H9 (cell line): ENCODE measurements at regions not wholly inside any gene's neighbourhood (a gene's known extent, or its start where the extent isn't known, plus 50 kb on each side); places are given as distances from the start of the nearest gene placed in this dataset.

Experiments
- DNase-seq: peaks from one replicate; pipeline ENCODE4 v3.0.0-alpha.2; 2017
- H2AFZ ChIP-seq: one replicate; pipeline ENCODE4 v1.6.1; 2013; ENCODE audit warnings: mild to moderate bottlenecking, low read length, control low read depth, moderate library complexity
- H2AK5ac ChIP-seq: 2 replicates; pipeline ENCODE4 v1.6.1; 2013; ENCODE audit warnings: low read length, control low read depth, mixed read lengths; ENCODE audit not compliant: insufficient read length
- H2BK120ac ChIP-seq: one replicate; pipeline ENCODE4 v1.6.1; 2013; ENCODE audit warnings: low read depth, mild to moderate bottlenecking, low read length, control low read depth, inconsistent platforms; ENCODE audit not compliant: poor library complexity, severe bottlenecking
- H2BK12ac ChIP-seq: 2 replicates; pipeline ENCODE4 v1.6.1; 2013; ENCODE audit warnings: low read length, control low read depth, mixed read lengths, low read depth; ENCODE audit not compliant: insufficient read length
- H2BK15ac ChIP-seq: 2 replicates; pipeline ENCODE4 v1.6.1; 2013; ENCODE audit warnings: low read depth, low read length, control low read depth
- H2BK20ac ChIP-seq: one replicate; pipeline ENCODE4 v1.6.1; 2013; ENCODE audit warnings: low read depth, mild to moderate bottlenecking, low read length, control low read depth, inconsistent platforms; ENCODE audit not compliant: poor library complexity, severe bottlenecking
- H2BK5ac ChIP-seq: 2 replicates; pipeline ENCODE4 v1.6.1; 2013; ENCODE audit warnings: low read length, control low read depth, mixed read lengths; ENCODE audit not compliant: insufficient read length
- H3K14ac ChIP-seq: 2 replicates; pipeline ENCODE4 v1.6.1; 2013; ENCODE audit warnings: low read length, control low read depth; ENCODE audit not compliant: insufficient read depth
- H3K18ac ChIP-seq: 2 replicates; pipeline ENCODE4 v1.6.1; 2013; ENCODE audit warnings: low read depth, mild to moderate bottlenecking, mixed read lengths, low read length, control low read depth; ENCODE audit not compliant: insufficient read length
- H3K23ac ChIP-seq: 2 replicates; pipeline ENCODE4 v1.6.1; 2013; ENCODE audit warnings: low read length, control low read depth, mixed read lengths, low read depth; ENCODE audit not compliant: insufficient read length
- H3K23me2 ChIP-seq: 2 replicates; pipeline ENCODE4 v1.6.1; 2013; ENCODE audit warnings: low read depth, mild to moderate bottlenecking, mixed read lengths, low read length, control low read depth; ENCODE audit not compliant: insufficient read length, poor library complexity, severe bottlenecking
- H3K27ac ChIP-seq: 2 replicates; pipeline ENCODE4 v1.5.1; 2013; ENCODE audit warnings: low read length, control low read depth, mixed read lengths, low read depth; ENCODE audit not compliant: insufficient read length
- H3K27me3 ChIP-seq: 2 replicates; pipeline ENCODE4 v1.6.1; 2013; ENCODE audit warnings: low read length, control low read depth, inconsistent platforms; ENCODE audit not compliant: insufficient read depth
- H3K4ac ChIP-seq: 2 replicates; pipeline ENCODE4 v1.6.1; 2013; ENCODE audit warnings: low read depth, mild to moderate bottlenecking, control low read depth, inconsistent platforms, low read length, moderate library complexity
- H3K4me1 ChIP-seq: 2 replicates; pipeline ENCODE4 v1.6.1; 2013; ENCODE audit warnings: low read length, control low read depth, inconsistent platforms; ENCODE audit not compliant: insufficient read depth
- H3K4me2 ChIP-seq: 2 replicates; pipeline ENCODE4 v1.6.1; 2013; ENCODE audit warnings: low read length, control low read depth, mixed read lengths; ENCODE audit not compliant: insufficient read length, insufficient read depth
- H3K56ac ChIP-seq: 2 replicates; pipeline ENCODE4 v1.6.1; 2013; ENCODE audit warnings: low read depth, mild to moderate bottlenecking, mixed read lengths, low read length, control low read depth; ENCODE audit not compliant: insufficient read length
- H3K79me1 ChIP-seq: 2 replicates; pipeline ENCODE4 v1.6.1; 2013; ENCODE audit warnings: low read depth, mild to moderate bottlenecking, moderate library complexity, low read length, control low read depth, inconsistent platforms; ENCODE audit not compliant: insufficient read depth, poor library complexity, severe bottlenecking
- H3K79me2 ChIP-seq: 2 replicates; pipeline ENCODE4 v1.6.1; 2013; ENCODE audit warnings: low read length, control low read depth, inconsistent platforms; ENCODE audit not compliant: insufficient read depth
- H3K9ac ChIP-seq: 2 replicates; pipeline ENCODE4 v1.6.1; 2013; ENCODE audit warnings: low read length, control low read depth, mixed read lengths; ENCODE audit not compliant: insufficient read length; ENCODE audit errors: extremely low read depth
- H3K9me3 ChIP-seq: one replicate; pipeline ENCODE4 v1.6.1; 2013; ENCODE audit warnings: low read depth, low read length, inconsistent platforms; ENCODE audit not compliant: control insufficient read depth
- H3T11ph ChIP-seq: one replicate; pipeline ENCODE4 v1.6.1; 2013; ENCODE audit warnings: mild to moderate bottlenecking, low read length, control low read depth, inconsistent platforms
- H4K20me1 ChIP-seq: one replicate; pipeline ENCODE4 v1.6.1; 2013; ENCODE audit not compliant: control insufficient read depth, insufficient read length, insufficient read depth
- H4K5ac ChIP-seq: 2 replicates; pipeline ENCODE4 v1.6.1; 2013; ENCODE audit warnings: low read depth, mild to moderate bottlenecking, mixed read lengths, low read length, control low read depth; ENCODE audit not compliant: insufficient read length
- H4K8ac ChIP-seq: replicated peaks from 2 replicates; pipeline ENCODE4 v1.6.1; 2013; ENCODE audit warnings: low read length, control low read depth, mixed read lengths, low read depth; ENCODE audit not compliant: insufficient read length
- H4K91ac ChIP-seq: 2 replicates; pipeline ENCODE4 v1.6.1; 2013; ENCODE audit warnings: low read depth, mild to moderate bottlenecking, moderate library complexity, mixed read lengths, low read length, control low read depth; ENCODE audit not compliant: insufficient read length
- H3K27ac Mint-ChIP-seq, 3 experiments: 2 replicates in 2 of 3; 3 replicates in 1 of 3; pipeline ENCODE4 v1.8.0; 2020 to 2021; ENCODE audit warnings: mixed read lengths in 3 of 3, mild to moderate bottlenecking in 1 of 3, moderate library complexity in 1 of 3
- H3K27me3 Mint-ChIP-seq: 2 replicates; pipeline ENCODE4 v1.8.0; 2021; ENCODE audit warnings: low read depth, mild to moderate bottlenecking, moderate library complexity, mixed read lengths
- H3K36me3 Mint-ChIP-seq, 3 experiments: 2 replicates in 2 of 3; 3 replicates in 1 of 3; pipeline ENCODE4 v1.8.0; 2020 to 2021; ENCODE audit warnings: low read depth in 3 of 3, mixed read lengths in 3 of 3; ENCODE audit not compliant: insufficient read depth in 1 of 3
- H3K4me1 Mint-ChIP-seq, 2 experiments: 2 replicates each; pipeline ENCODE4 v1.8.0; 2020; ENCODE audit warnings: mixed read lengths in 2 of 2
- H3K4me3 Mint-ChIP-seq, 2 experiments: 2 replicates in 1 of 2; 3 replicates in 1 of 2; pipeline ENCODE4 v1.8.0; 2020 to 2021; ENCODE audit warnings: mild to moderate bottlenecking in 2 of 2, mixed read lengths in 2 of 2, moderate library complexity in 1 of 2
- H3K9me3 Mint-ChIP-seq, 2 experiments: 2 replicates in 1 of 2; 3 replicates in 1 of 2; pipeline ENCODE4 v1.8.0; 2020; ENCODE audit warnings: mild to moderate bottlenecking in 2 of 2, mixed read lengths in 2 of 2, moderate library complexity in 1 of 2
- WGBS: extraction: QIAGEN DNeasy Blood & Tissue Kit; methylation state at CpG from one replicate; pipeline ENCODE4 v1.1.7; 2013; ENCODE audit warnings: missing lambda C conversion rate, low lambda C conversion rate, mixed read lengths; ENCODE audit not compliant: insufficient read length; ENCODE audit errors: extremely low coverage; 5-methylcytosine and 5-hydroxymethylcytosine counted together
- TF ChIP-seq, protein P1 (sequence below): fragments of 200-600 bp; sonication (generic); conservative IDR thresholded peaks from 3 replicates; pipeline ENCODE4 v1.8.0; 2021; ENCODE audit warnings: antibody characterized with exemption, mild to moderate bottlenecking

DNA sequence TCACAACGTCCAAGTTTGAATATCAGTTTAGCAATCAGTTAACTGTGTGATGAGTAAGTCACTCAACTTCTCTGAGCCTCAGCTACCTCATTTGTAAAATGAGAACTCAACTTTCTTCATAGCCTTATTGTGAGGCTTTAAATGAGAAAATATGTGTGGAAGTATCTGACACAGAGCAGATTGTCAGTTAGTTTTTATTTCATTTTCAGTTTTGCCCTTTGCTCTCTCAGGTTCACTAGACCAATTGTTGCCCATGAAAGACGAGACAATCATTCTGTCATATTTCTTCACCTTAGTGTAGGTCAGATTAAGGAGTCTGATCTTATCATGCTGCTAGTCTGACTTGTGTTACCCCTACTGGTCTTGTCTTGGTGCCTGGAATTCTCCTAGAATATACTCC is 232.8 kb upstream of the PTBP2 start:
- H2AK5ac ChIP-seq, result no peak overlapping the region
- no peak overlapping the region for H3K4ac ChIP-seq
- H3K27me3 Mint-ChIP-seq, result peaks cover 17% of the 10 kb centered on the region
- H3K23ac ChIP-seq, result no peak overlapping the region
- H3K4me2 ChIP-seq, result no peak overlapping the region
- H3K27ac Mint-ChIP-seq, result no peak overlapping the region
- peaks cover 0 to 3% of the 10 kb centered on the region in 2 experiments; a peak in 1 of 5 replicates for H3K9me3 Mint-ChIP-seq
- no peak overlapping the region for H3K4me3 Mint-ChIP-seq
- no peak overlapping the region for H2BK12ac ChIP-seq
- no peak for DNase-seq
- H4K8ac ChIP-seq, result no peak overlapping the region
- H2BK5ac ChIP-seq, result no peak overlapping the region
- WGBS, result no CpG with 5 or more reads among the region's 2 CpGs
- H3K18ac ChIP-seq, result no peak overlapping the region
- H3K56ac ChIP-seq, result no peak overlapping the region
- H3K4me1 Mint-ChIP-seq, result peaks cover 30 to 32% of the 10 kb centered on the region in 2 experiments
- H4K5ac ChIP-seq, result no peak overlapping the region
- no peak overlapping the region for H2BK15ac ChIP-seq
- H3K79me1 ChIP-seq, result no peaks in the 10 kb centered on the region
- TF ChIP-seq, protein P1, sequence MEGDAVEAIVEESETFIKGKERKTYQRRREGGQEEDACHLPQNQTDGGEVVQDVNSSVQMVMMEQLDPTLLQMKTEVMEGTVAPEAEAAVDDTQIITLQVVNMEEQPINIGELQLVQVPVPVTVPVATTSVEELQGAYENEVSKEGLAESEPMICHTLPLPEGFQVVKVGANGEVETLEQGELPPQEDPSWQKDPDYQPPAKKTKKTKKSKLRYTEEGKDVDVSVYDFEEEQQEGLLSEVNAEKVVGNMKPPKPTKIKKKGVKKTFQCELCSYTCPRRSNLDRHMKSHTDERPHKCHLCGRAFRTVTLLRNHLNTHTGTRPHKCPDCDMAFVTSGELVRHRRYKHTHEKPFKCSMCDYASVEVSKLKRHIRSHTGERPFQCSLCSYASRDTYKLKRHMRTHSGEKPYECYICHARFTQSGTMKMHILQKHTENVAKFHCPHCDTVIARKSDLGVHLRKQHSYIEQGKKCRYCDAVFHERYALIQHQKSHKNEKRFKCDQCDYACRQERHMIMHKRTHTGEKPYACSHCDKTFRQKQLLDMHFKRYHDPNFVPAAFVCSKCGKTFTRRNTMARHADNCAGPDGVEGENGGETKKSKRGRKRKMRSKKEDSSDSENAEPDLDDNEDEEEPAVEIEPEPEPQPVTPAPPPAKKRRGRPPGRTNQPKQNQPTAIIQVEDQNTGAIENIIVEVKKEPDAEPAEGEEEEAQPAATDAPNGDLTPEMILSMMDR, result no peak
- no peaks in the 10 kb centered on the region for H3K9me3 ChIP-seq
- no peak overlapping the region for H3K9ac ChIP-seq
- H3K23me2 ChIP-seq, result no peaks in the 10 kb centered on the region
- no peaks in the 10 kb centered on the region for H3K79me2 ChIP-seq
- H3K4me1 ChIP-seq, result peaks cover 5% of the 10 kb centered on the region; the same call in 1 of the 2 replicates
- H2AFZ ChIP-seq, result no peak overlapping the region
- H3K36me3 Mint-ChIP-seq, result peaks cover 0 to 2% (median 0%) of the 10 kb centered on the region in 3 experiments; a peak in 2 of 7 replicates
- H3T11ph ChIP-seq, result no peak overlapping the region
- no peak overlapping the region for H4K91ac ChIP-seq
- H3K27ac ChIP-seq, result no peak overlapping the region
- no peak overlapping the region for H3K14ac ChIP-seq
- no peak overlapping the region for H2BK20ac ChIP-seq
- H4K20me1 ChIP-seq, result no peaks in the 10 kb centered on the region
- H3K27me3 ChIP-seq, result peaks cover 3% of the 10 kb centered on the region; the same call in 1 of the 2 replicates
- no peak overlapping the region for H2BK120ac ChIP-seq
